HG03108 (cell line): ENCODE measurements at regions not wholly inside any gene's neighbourhood (a gene's known extent, or its start where the extent isn't known, plus 50 kb on each side); places are given as distances from the start of the nearest gene placed in this dataset.

Experiments used
- ATAC-seq: cut with Tn5 transposase; IDR thresholded peaks from one replicate; pipeline ENCODE4 v1.9.1; 2021; ENCODE audit warnings: moderate library complexity; ENCODE audit not compliant: unreplicated experiment

- ATAC-seq: no peak
Observed at GRCh38 chr14:42095155-42095554, 488.5 kb downstream of the LRFN5 start.

GRCh38 chr14:42090122-42090521 is 483.4 kb downstream of the LRFN5 start:
- no peak for ATAC-seq

GRCh38 chr14:42079911-42080310 is 473.2 kb downstream of the LRFN5 start:
- no peak for ATAC-seq

GRCh38 chr14:42078345-42078744 is 471.7 kb downstream of the LRFN5 start:
- no peak for ATAC-seq

- no peak for ATAC-seq
Observed at GRCh38 chr14:42070031-42070430, 463.4 kb downstream of the LRFN5 start.

- no peak for ATAC-seq
Observed at GRCh38 chr14:42057111-42057510, 450.4 kb downstream of the LRFN5 start.

- no peak for ATAC-seq
Observed at GRCh38 chr14:42047421-42048055, 440.9 kb downstream of the LRFN5 start.

- no peak for ATAC-seq
Observed at GRCh38 chr14:42045383-42045782, 438.7 kb downstream of the LRFN5 start.

GRCh38 chr14:42028607-42029006 is 421.9 kb downstream of the LRFN5 start:
- ATAC-seq: no peak

GRCh38 chr14:42027271-42027670 is 420.6 kb downstream of the LRFN5 start:
- ATAC-seq: no peak

- no peak for ATAC-seq
Observed at GRCh38 chr14:42023452-42023851, 416.8 kb downstream of the LRFN5 start.

- no peak for ATAC-seq
Observed at GRCh38 chr14:42014301-42014700, 407.6 kb downstream of the LRFN5 start.

GRCh38 chr14:42013559-42013958 is 406.9 kb downstream of the LRFN5 start:
- ATAC-seq: no peak

- ATAC-seq: no peak
Observed at GRCh38 chr14:42013153-42013552, 406.5 kb downstream of the LRFN5 start.

- no peak for ATAC-seq
Observed at GRCh38 chr14:42011221-42011620, 404.5 kb downstream of the LRFN5 start.

GRCh38 chr14:42004321-42004720 is 397.6 kb downstream of the LRFN5 start:
- ATAC-seq: no peak

GRCh38 chr14:42002141-42002540 is 395.5 kb downstream of the LRFN5 start:
- ATAC-seq: no peak

- ATAC-seq: no peak
Observed at GRCh38 chr14:42001431-42001830, 394.8 kb downstream of the LRFN5 start.

- no peak for ATAC-seq
Observed at GRCh38 chr14:42000450-42000849, 393.8 kb downstream of the LRFN5 start.

- ATAC-seq: no peak
Observed at GRCh38 chr14:41993687-41994086, 387.0 kb downstream of the LRFN5 start.

GRCh38 chr14:41986700-41987099 is 380.0 kb downstream of the LRFN5 start:
- ATAC-seq: no peak

GRCh38 chr14:41986083-41986645 is 379.5 kb downstream of the LRFN5 start:
- no peak for ATAC-seq

GRCh38 chr14:41973178-41973577 is 366.5 kb downstream of the LRFN5 start:
- no peak for ATAC-seq
